Caco-2 (cell line): ENCODE measurements at regions not wholly inside any gene's neighbourhood (a gene's known extent, or its start where the extent isn't known, plus 50 kb on each side); places are given as distances from the start of the nearest gene placed in this dataset.

Experiments
- BruUV-seq: library from RNA; stranded (reverse); fragments of 400-500 nt; replicated peaks from 2 replicates; lab custom pipeline; 2021; lab: Mats Ljungman, UMichigan
- CTCF ChIA-PET: fragments of 300-600 bp; sonication (Branson Sonifier 250); formaldehyde crosslinking; loops from one replicate; lab custom pipeline; 2022; ENCODE audit warnings: antibody characterized with exemption; lab: Charles Lee
- POLR2A ChIA-PET: fragments of 300-600 bp; sonication (Branson Sonifier 250); formaldehyde crosslinking; loops from one replicate; lab custom pipeline; 2022; ENCODE audit warnings: antibody characterized with exemption; lab: Charles Lee
- DNase-seq, 2 experiments: peaks; one replicate each; pipeline versions ENCODE4 v3.0.0 to v3.0.0-alpha.2; 2020 to 2022
- H3K27me3 ChIP-seq: replicated peaks from 2 replicates; pipeline ENCODE4 v1.6.0; 2011; ENCODE audit warnings: low read length; ENCODE audit not compliant: control insufficient read depth, insufficient read depth
- H3K36me3 ChIP-seq: 2 replicates; pipeline ENCODE4 v1.5.1; 2011; ENCODE audit warnings: low read length; ENCODE audit not compliant: control insufficient read depth, insufficient read depth
- H3K4me1 ChIP-seq: fragments of 250-450 bp; sonication (Bioruptor Pico); 2 replicates; pipeline ENCODE4 v1.5.1; 2020; ENCODE audit warnings: mild to moderate bottlenecking
- H3K4me3 ChIP-seq: 2 replicates; pipeline ENCODE4 v1.5.1; 2011; ENCODE audit warnings: low read depth, mild to moderate bottlenecking, control low read depth, low read length
- H3K9me3 ChIP-seq: fragments of 250-450 bp; sonication (Bioruptor Pico); 2 replicates; pipeline ENCODE4 v1.5.1; 2020; ENCODE audit warnings: mild to moderate bottlenecking, moderate library complexity
- H3K27ac Mint-ChIP-seq: one replicate; pipeline ENCODE4 v1.8.0; 2022; ENCODE audit warnings: mixed read lengths; ENCODE audit not compliant: unreplicated experiment
- H3K27me3 Mint-ChIP-seq: one replicate; pipeline ENCODE4 v1.8.0; 2022; ENCODE audit warnings: mixed read lengths; ENCODE audit not compliant: insufficient read depth, unreplicated experiment
- H3K36me3 Mint-ChIP-seq: one replicate; pipeline ENCODE4 v1.8.0; 2022; ENCODE audit warnings: mild to moderate bottlenecking, mixed read lengths; ENCODE audit not compliant: insufficient read depth, unreplicated experiment
- H3K4me1 Mint-ChIP-seq: one replicate; pipeline ENCODE4 v1.8.0; 2022; ENCODE audit warnings: low read depth, mixed read lengths; ENCODE audit not compliant: unreplicated experiment
- H3K4me3 Mint-ChIP-seq: one replicate; pipeline ENCODE4 v1.8.0; 2022; ENCODE audit warnings: mild to moderate bottlenecking, moderate library complexity, mixed read lengths; ENCODE audit not compliant: unreplicated experiment
- H3K9me3 Mint-ChIP-seq: one replicate; pipeline ENCODE4 v1.8.0; 2022; ENCODE audit warnings: mixed read lengths; ENCODE audit not compliant: unreplicated experiment
- CTCF ChIP-seq, 2 experiments: fragments of 200-600 bp in 1 of 2; IDR thresholded peaks; 1 replicate in 1 of 2; 2 replicates in 1 of 2; pipeline versions ENCODE4 v1.5.1 to v1.8.0; 2011 to 2022; ENCODE audit warnings: antibody characterized with exemption in 1 of 2, control low read depth in 1 of 2, inconsistent platforms in 1 of 2, low read depth in 1 of 2, low read length in 1 of 2, mild to moderate bottlenecking in 1 of 2, moderate library complexity in 1 of 2; ENCODE audit not compliant: insufficient read depth in 1 of 2, severe bottlenecking in 1 of 2, unreplicated experiment in 1 of 2
- intact Hi-C: fragments of 100-400 bp; cut with micrococcal nuclease; formaldehyde crosslinking; loops from one replicate; pipeline ENCODE4 v1.10.0; 2022; ENCODE audit not compliant: unreplicated experiment

- no peaks in the 10 kb centered on the region for H3K36me3 Mint-ChIP-seq
- H3K4me3 Mint-ChIP-seq, result peak overlapping the region; percentile 6
- CTCF ChIA-PET, result no interaction called here
- POLR2A ChIA-PET, result no interaction called here
- Histone ChIP-seq H3K9me3 (no peaks in the 10 kb centered on the region), H3K4me3 (no peak overlapping the region), H3K27me3 (no peaks in the 10 kb centered on the region), H3K36me3 (no peaks in the 10 kb centered on the region), H3K4me1 (no peaks in the 10 kb centered on the region)
- TF ChIP-seq CTCF (IDR thresholded peaks at IDR 0.05; ENCODE audit: insufficient read depth in 1 of 2, low read depth in 1 of 2, low read length in 1 of 2, severe bottlenecking in 1 of 2, unreplicated experiment in 1 of 2), result no peak
- no peak for DNase-seq
- intact Hi-C loops, result no loop called here
- BruUV-seq, result no TSS peak
- no peaks in the 10 kb centered on the region for H3K4me1 Mint-ChIP-seq
- peaks cover 11% of the 10 kb centered on the region for H3K9me3 Mint-ChIP-seq
- peaks cover 6% of the 10 kb centered on the region for H3K27me3 Mint-ChIP-seq
- no peak overlapping the region for H3K27ac Mint-ChIP-seq
These were observed 96.0 kb upstream of the PPP2R3B start for GRCh38 chrX:482702-483203.

GRCh38 chrX:485368-485767, 98.7 kb upstream of the PPP2R3B start:
- Histone ChIP-seq H3K27me3 (no peaks in the 10 kb centered on the region), H3K36me3 (no peaks in the 10 kb centered on the region), H3K4me3 (no peak overlapping the region), H3K9me3 (no peaks in the 10 kb centered on the region), H3K4me1 (no peaks in the 10 kb centered on the region)
- intact Hi-C loops, result no loop called here
- H3K4me3 Mint-ChIP-seq, result no peak overlapping the region
- H3K27me3 Mint-ChIP-seq, result peaks cover 8% of the 10 kb centered on the region
- ChIA-PET POLR2A (no interaction called here), CTCF (no interaction called here)
- no TSS peak for BruUV-seq
- no peaks in the 10 kb centered on the region for H3K36me3 Mint-ChIP-seq
- no peak for TF ChIP-seq CTCF (IDR thresholded peaks at IDR 0.05; ENCODE audit: insufficient read depth in 1 of 2, low read depth in 1 of 2, low read length in 1 of 2, severe bottlenecking in 1 of 2, unreplicated experiment in 1 of 2)
- H3K4me1 Mint-ChIP-seq, result no peaks in the 10 kb centered on the region
- H3K9me3 Mint-ChIP-seq, result peaks cover 11% of the 10 kb centered on the region
- no peak overlapping the region for H3K27ac Mint-ChIP-seq
- DNase-seq, result no peak

- Histone ChIP-seq H3K4me1 (no peaks in the 10 kb centered on the region), H3K9me3 (no peaks in the 10 kb centered on the region), H3K27me3 (no peaks in the 10 kb centered on the region), H3K36me3 (no peaks in the 10 kb centered on the region), H3K4me3 (no peak overlapping the region)
- POLR2A ChIA-PET, result no interaction called here
- Mint-ChIP-seq H3K27ac (no peak overlapping the region), H3K27me3 (peaks cover 8% of the 10 kb centered on the region), H3K9me3 (peaks cover 11% of the 10 kb centered on the region), H3K36me3 (no peaks in the 10 kb centered on the region), H3K4me3 (no peak overlapping the region), H3K4me1 (no peaks in the 10 kb centered on the region)
- TF ChIP-seq CTCF (IDR thresholded peaks at IDR 0.05; ENCODE audit: insufficient read depth in 1 of 2, low read depth in 1 of 2, low read length in 1 of 2, severe bottlenecking in 1 of 2, unreplicated experiment in 1 of 2), result no peak
- intact Hi-C loops, result no loop called here
- CTCF ChIA-PET, result no interaction called here
- DNase-seq, result no peak
- no TSS peak for BruUV-seq
These were observed 99.6 kb upstream of the PPP2R3B start for GRCh38 chrX:486325-486724.
